Caco-2 (cell line): ENCODE measurements at regions not wholly inside any gene's neighbourhood (a gene's known extent, or its start where the extent isn't known, plus 50 kb on each side); places are given as distances from the start of the nearest gene placed in this dataset.

Experiments
- BruUV-seq: library from RNA; stranded (reverse); fragments of 400-500 nt; replicated peaks from 2 replicates; lab custom pipeline; 2021; lab: Mats Ljungman, UMichigan
- CTCF ChIA-PET: fragments of 300-600 bp; sonication (Branson Sonifier 250); formaldehyde crosslinking; loops from one replicate; lab custom pipeline; 2022; ENCODE audit warnings: antibody characterized with exemption; lab: Charles Lee
- POLR2A ChIA-PET: fragments of 300-600 bp; sonication (Branson Sonifier 250); formaldehyde crosslinking; loops from one replicate; lab custom pipeline; 2022; ENCODE audit warnings: antibody characterized with exemption; lab: Charles Lee
- DNase-seq, 2 experiments: peaks; one replicate each; pipeline versions ENCODE4 v3.0.0 to v3.0.0-alpha.2; 2020 to 2022
- H3K27me3 ChIP-seq: replicated peaks from 2 replicates; pipeline ENCODE4 v1.6.0; 2011; ENCODE audit warnings: low read length; ENCODE audit not compliant: control insufficient read depth, insufficient read depth
- H3K36me3 ChIP-seq: 2 replicates; pipeline ENCODE4 v1.5.1; 2011; ENCODE audit warnings: low read length; ENCODE audit not compliant: control insufficient read depth, insufficient read depth
- H3K4me1 ChIP-seq: fragments of 250-450 bp; sonication (Bioruptor Pico); 2 replicates; pipeline ENCODE4 v1.5.1; 2020; ENCODE audit warnings: mild to moderate bottlenecking
- H3K4me3 ChIP-seq: 2 replicates; pipeline ENCODE4 v1.5.1; 2011; ENCODE audit warnings: low read depth, mild to moderate bottlenecking, control low read depth, low read length
- H3K9me3 ChIP-seq: fragments of 250-450 bp; sonication (Bioruptor Pico); 2 replicates; pipeline ENCODE4 v1.5.1; 2020; ENCODE audit warnings: mild to moderate bottlenecking, moderate library complexity
- H3K27ac Mint-ChIP-seq: one replicate; pipeline ENCODE4 v1.8.0; 2022; ENCODE audit warnings: mixed read lengths; ENCODE audit not compliant: unreplicated experiment
- H3K27me3 Mint-ChIP-seq: one replicate; pipeline ENCODE4 v1.8.0; 2022; ENCODE audit warnings: mixed read lengths; ENCODE audit not compliant: insufficient read depth, unreplicated experiment
- H3K36me3 Mint-ChIP-seq: one replicate; pipeline ENCODE4 v1.8.0; 2022; ENCODE audit warnings: mild to moderate bottlenecking, mixed read lengths; ENCODE audit not compliant: insufficient read depth, unreplicated experiment
- H3K4me1 Mint-ChIP-seq: one replicate; pipeline ENCODE4 v1.8.0; 2022; ENCODE audit warnings: low read depth, mixed read lengths; ENCODE audit not compliant: unreplicated experiment
- H3K4me3 Mint-ChIP-seq: one replicate; pipeline ENCODE4 v1.8.0; 2022; ENCODE audit warnings: mild to moderate bottlenecking, moderate library complexity, mixed read lengths; ENCODE audit not compliant: unreplicated experiment
- H3K9me3 Mint-ChIP-seq: one replicate; pipeline ENCODE4 v1.8.0; 2022; ENCODE audit warnings: mixed read lengths; ENCODE audit not compliant: unreplicated experiment
- CTCF ChIP-seq, 2 experiments: fragments of 200-600 bp in 1 of 2; IDR thresholded peaks; 1 replicate in 1 of 2; 2 replicates in 1 of 2; pipeline versions ENCODE4 v1.5.1 to v1.8.0; 2011 to 2022; ENCODE audit warnings: antibody characterized with exemption in 1 of 2, control low read depth in 1 of 2, inconsistent platforms in 1 of 2, low read depth in 1 of 2, low read length in 1 of 2, mild to moderate bottlenecking in 1 of 2, moderate library complexity in 1 of 2; ENCODE audit not compliant: insufficient read depth in 1 of 2, severe bottlenecking in 1 of 2, unreplicated experiment in 1 of 2
- intact Hi-C: fragments of 100-400 bp; cut with micrococcal nuclease; formaldehyde crosslinking; loops from one replicate; pipeline ENCODE4 v1.10.0; 2022; ENCODE audit not compliant: unreplicated experiment

GRCh38 chrX:45840411-45840950 lies 639.8 kb upstream of the DIPK2B start:
- peaks cover 30% of the 10 kb centered on the region for H3K36me3 Mint-ChIP-seq
- H3K4me1 ChIP-seq: no peaks in the 10 kb centered on the region
- no peaks in the 10 kb centered on the region for H3K9me3 ChIP-seq
- BruUV-seq: no TSS peak
- H3K27me3 Mint-ChIP-seq: no peaks in the 10 kb centered on the region
- H3K27ac Mint-ChIP-seq: no peak overlapping the region
- H3K4me1 Mint-ChIP-seq: no peaks in the 10 kb centered on the region
- ChIA-PET POLR2A (no interaction called here), CTCF (no interaction called here)
- no peak for TF ChIP-seq CTCF (IDR thresholded peaks at IDR 0.05; ENCODE audit: insufficient read depth in 1 of 2, low read depth in 1 of 2, low read length in 1 of 2, severe bottlenecking in 1 of 2, unreplicated experiment in 1 of 2)
- H3K4me3 Mint-ChIP-seq: no peak overlapping the region
- H3K36me3 ChIP-seq: no peaks in the 10 kb centered on the region
- no peak overlapping the region for H3K4me3 ChIP-seq
- no peak for DNase-seq
- no peaks in the 10 kb centered on the region for H3K9me3 Mint-ChIP-seq
- H3K27me3 ChIP-seq: no peaks in the 10 kb centered on the region
- intact Hi-C loops: loop anchor here (5.0 kb wide), 1 partner anchor 38 kb away; no protein-coding TSS in a partner anchor

- no peaks in the 10 kb centered on the region for H3K9me3 ChIP-seq
- H3K27me3 ChIP-seq: no peaks in the 10 kb centered on the region
- Mint-ChIP-seq H3K4me1 (peaks cover 7% of the 10 kb centered on the region), H3K27me3 (no peaks in the 10 kb centered on the region), H3K4me3 (no peak overlapping the region), H3K36me3 (peaks cover 40% of the 10 kb centered on the region), H3K27ac (peak overlapping the region; percentile 4), H3K9me3 (no peaks in the 10 kb centered on the region)
- H3K36me3 ChIP-seq: no peaks in the 10 kb centered on the region
- H3K4me3 ChIP-seq: no peak overlapping the region
- TF ChIP-seq CTCF (IDR thresholded peaks at IDR 0.05; ENCODE audit: insufficient read depth in 1 of 2, low read depth in 1 of 2, low read length in 1 of 2, severe bottlenecking in 1 of 2, unreplicated experiment in 1 of 2): no peak
- POLR2A ChIA-PET: no interaction called here
- no peaks in the 10 kb centered on the region for H3K4me1 ChIP-seq
- BruUV-seq: no TSS peak
- no peak for DNase-seq
- intact Hi-C loops: no loop called here
- CTCF ChIA-PET: no interaction called here
Measured at GRCh38 chrX:45830343-45830742, 629.7 kb upstream of the DIPK2B start.

- H3K9me3 ChIP-seq: no peaks in the 10 kb centered on the region
- H3K4me3 ChIP-seq: no peak overlapping the region
- Mint-ChIP-seq H3K4me3 (no peak overlapping the region), H3K4me1 (no peaks in the 10 kb centered on the region), H3K9me3 (no peaks in the 10 kb centered on the region), H3K27ac (no peak overlapping the region), H3K36me3 (peaks cover 34% of the 10 kb centered on the region), H3K27me3 (no peaks in the 10 kb centered on the region)
- intact Hi-C loops: no loop called here
- no peaks in the 10 kb centered on the region for H3K36me3 ChIP-seq
- peak in 1 of 2 experiments; percentile 18 for TF ChIP-seq CTCF (IDR thresholded peaks at IDR 0.05; ENCODE audit: insufficient read depth in 1 of 2, low read depth in 1 of 2, low read length in 1 of 2, severe bottlenecking in 1 of 2, unreplicated experiment in 1 of 2)
- BruUV-seq: no TSS peak
- H3K4me1 ChIP-seq: no peaks in the 10 kb centered on the region
- DNase-seq: peak in 1 of 2 experiments; percentile 31
- ChIA-PET CTCF (no interaction called here), POLR2A (no interaction called here)
- H3K27me3 ChIP-seq: no peaks in the 10 kb centered on the region
Measured at GRCh38 chrX:45824471-45824870, 623.8 kb upstream of the DIPK2B start.
